K562 (cell line): ENCODE measurements at regions not wholly inside any gene's neighbourhood (a gene's known extent, or its start where the extent isn't known, plus 50 kb on each side); places are given as distances from the start of the nearest gene placed in this dataset.
"Not testable (repeated sequence)": the region's sequence is repeated elsewhere in the genome, so short reads cannot be mapped to it uniquely, and the experiment has no call there.

Experiments used
- ATAC-seq: fragments of 200-7000 bp; cut with Tn5 transposase; 3 replicates; pipeline ENCODE4 v1.9.1; 2020; ENCODE audit warnings: moderate library complexity
- BruUV-seq: library from RNA; stranded (reverse); fragments of 400-500 nt; replicated peaks from 2 replicates; lab custom pipeline; 2021; lab: Mats Ljungman, UMichigan
- CTCF ChIA-PET: fragments of 300-600 bp; formaldehyde crosslinking; extraction: SDS; loops from one replicate; lab custom pipeline; 2021; ENCODE audit warnings: low intra/inter-chr PET ratio; lab: Yijun Ruan, JAX
- POLR2A ChIA-PET: fragments of 300-600, 350-650 bp; sonication (Branson Sonifier 250); formaldehyde crosslinking; extraction: SDS; loops from one replicate; lab custom pipeline; 2021; ENCODE audit warnings: antibody characterized with exemption, inconsistent platforms; lab: Yijun Ruan, JAX
- DNase-seq, 4 experiments: peaks; one replicate each; pipeline versions ENCODE4 v3.0.0 to v3.0.0-alpha.2; 2011 to 2018; ENCODE audit warnings: low spot score in 3 of 4, mixed read lengths in 3 of 4; ENCODE audit errors: extremely low read depth in 1 of 4
- FAIRE-seq: peaks from 2 replicates; lab custom pipeline; 2011; peaks lifted over from hg19 to GRCh38; lab: Jason Lieb, UNC
- H2AFZ ChIP-seq: 2 replicates; pipeline ENCODE4 v1.6.0; 2011; ENCODE audit warnings: low read depth, low read length, control low read depth, inconsistent platforms
- H3K27ac ChIP-seq: fragments of 200-600 bp; 3 replicates; pipeline ENCODE4 v1.8.0; 2011; ENCODE audit warnings: low read depth, mild to moderate bottlenecking, control low read depth, inconsistent platforms, low read length, moderate library complexity, mixed read lengths; ENCODE audit errors: extremely low read depth
- H3K27me3 ChIP-seq, 2 experiments: fragments of 300-600 bp in 1 of 2; 2 replicates in 1 of 2; 3 replicates in 1 of 2; pipeline versions ENCODE4 v1.6.0 to v1.8.0; 2011; ENCODE audit warnings: inconsistent platforms in 2 of 2, low read length in 2 of 2, mild to moderate bottlenecking in 1 of 2, mixed read lengths in 1 of 2, moderate library complexity in 1 of 2; ENCODE audit not compliant: control insufficient read depth in 2 of 2, insufficient read depth in 2 of 2
- H3K36me3 ChIP-seq: fragments of 300-600 bp; 3 replicates; pipeline ENCODE4 v1.8.0; 2011; ENCODE audit warnings: mild to moderate bottlenecking, low read length, inconsistent platforms; ENCODE audit not compliant: control insufficient read depth, insufficient read depth
- H3K4me1 ChIP-seq, 2 experiments: fragments of 200-600 bp in 1 of 2; replicated peaks in 1 of 2; 2 replicates in 1 of 2; 3 replicates in 1 of 2; pipeline versions ENCODE4 v1.5.1 to v1.8.0; 2011; ENCODE audit warnings: inconsistent platforms in 2 of 2, low read length in 2 of 2, mild to moderate bottlenecking in 1 of 2, mixed read lengths in 1 of 2, moderate library complexity in 1 of 2; ENCODE audit not compliant: control insufficient read depth in 2 of 2, insufficient read depth in 2 of 2
- H3K4me2 ChIP-seq: 2 replicates; pipeline ENCODE4 v1.6.1; 2011; ENCODE audit warnings: low read length, control low read depth, inconsistent platforms, mixed read lengths; ENCODE audit not compliant: insufficient read depth
- H3K4me3 ChIP-seq: fragments of 200-600 bp; sonication (generic), shearing (Covaris generic); 2 replicates; pipeline ENCODE4 v1.5.1; 2016; ENCODE audit warnings: control low read depth, inconsistent platforms
- H3K79me2 ChIP-seq: fragments of 200-600 bp; 3 replicates; pipeline ENCODE4 v1.8.0; 2011; ENCODE audit warnings: low read length, inconsistent platforms; ENCODE audit not compliant: control insufficient read depth, insufficient read depth
- H3K9ac ChIP-seq, 2 experiments: 2 replicates each; pipeline versions ENCODE4 v1.6.0 to v1.6.1; 2011; ENCODE audit warnings: low read depth in 2 of 2, low read length in 2 of 2, control low read depth in 1 of 2, inconsistent platforms in 1 of 2, mild to moderate bottlenecking in 1 of 2, mixed read lengths in 1 of 2; ENCODE audit not compliant: insufficient read depth in 1 of 2
- H3K9me1 ChIP-seq: one replicate; pipeline ENCODE4 v1.6.0; 2011; ENCODE audit warnings: inconsistent platforms, mild to moderate bottlenecking, low read length, moderate library complexity; ENCODE audit not compliant: control insufficient read depth, insufficient read depth
- H3K9me3 ChIP-seq: replicated peaks from 2 replicates; pipeline ENCODE4 v1.5.1; 2011; ENCODE audit warnings: low read depth, low read length, inconsistent platforms; ENCODE audit not compliant: control insufficient read depth, insufficient read depth
- H4K20me1 ChIP-seq: replicated peaks from 2 replicates; pipeline ENCODE4 v1.6.1; 2011; ENCODE audit warnings: low read length, inconsistent platforms, mixed read lengths; ENCODE audit not compliant: control insufficient read depth, insufficient read depth
- BHLHE40 ChIP-seq: IDR thresholded peaks from 2 replicates; pipeline ENCODE4 v1.6.1; 2011; ENCODE audit warnings: low read length, improper control_type of control experiment
- CBX3 ChIP-seq, 2 experiments: IDR thresholded peaks; 1 replicate in 1 of 2; 2 replicates in 1 of 2; pipeline ENCODE4 v1.6.1; 2012; ENCODE audit warnings: inconsistent platforms in 2 of 2, low read length in 2 of 2, borderline replicate concordance in 1 of 2, control low read depth in 1 of 2
- CTBP1 ChIP-seq: fragments of 450-650 bp; IDR thresholded peaks from 2 replicates; pipeline ENCODE4 v1.6.1; 2016; ENCODE audit warnings: borderline replicate concordance
- CXXC5 ChIP-seq: fragments of 250-450 bp; sonication (Bioruptor Pico); IDR thresholded peaks from 2 replicates; pipeline ENCODE4 v1.8.0; 2022; ENCODE audit warnings: inconsistent platforms, mild to moderate bottlenecking, moderate library complexity
- GTF3C2 ChIP-seq: IDR thresholded peaks from 3 replicates; pipeline ENCODE4 v1.6.1; 2011; ENCODE audit warnings: borderline replicate concordance, mild to moderate bottlenecking, moderate library complexity; ENCODE audit not compliant: insufficient read length; ENCODE audit errors: extremely low read depth
- L3MBTL2 ChIP-seq: fragments of 450-650 bp; IDR thresholded peaks from 2 replicates; pipeline ENCODE4 v1.6.1; 2016; ENCODE audit warnings: mild to moderate bottlenecking, moderate library complexity
- TRIM24 ChIP-seq, 2 experiments: fragments of 450-650 bp; IDR thresholded peaks; 2 replicates each; pipeline ENCODE4 v1.6.1; 2016
- WGBS: fragments of 100-300 bp; shearing (Covaris generic); methylation state at CpG from one replicate; pipeline ENCODE4 v1.1.6; 2016; ENCODE audit warnings: low coverage, mixed read lengths; ENCODE audit not compliant: insufficient coverage; ENCODE audit errors: missing lambda C conversion rate; 5-methylcytosine and 5-hydroxymethylcytosine counted together
- in situ Hi-C: fragments of 300-500 bp; cut with MboI; formaldehyde crosslinking; loops from 4 replicates; pipeline ENCODE4 v1.15.0; 2018; ENCODE audit warnings: inconsistent platforms, mixed read lengths
- intact Hi-C: fragments of 100-400 bp; cut with micrococcal nuclease; formaldehyde crosslinking; loops from 2 replicates; pipeline ENCODE4 v1.14.2; 2022

GRCh38 chr4:99733455-99733854 lies 75.8 kb upstream of the C4orf54 start:
- BruUV-seq, H3K9me1 ChIP-seq, H3K36me3 ChIP-seq, ATAC-seq, DNase-seq, H3K4me2 ChIP-seq, intact Hi-C loops, H3K9ac ChIP-seq, H3K27me3 ChIP-seq, H2AFZ ChIP-seq, in situ Hi-C loops, FAIRE-seq, CTCF ChIA-PET, H3K4me1 ChIP-seq, H3K79me2 ChIP-seq, POLR2A ChIA-PET, H3K27ac ChIP-seq, H3K9me3 ChIP-seq, H3K4me3 ChIP-seq, H4K20me1 ChIP-seq: not testable (repeated sequence)
- peak; percentile 51; the same call in 1 of the 2 replicates for TF ChIP-seq BHLHE40
- TF ChIP-seq CBX3 (IDR thresholded peaks at IDR 0.05; ENCODE audit: borderline replicate concordance in 1 of 2, low read length in 2 of 2): 0 out of 3 replicates have a peak, but pooled peaks of 1 of the 2 experiments have one; percentile 23
- peak; percentile 30; the same call in 1 of the 2 replicates for TF ChIP-seq L3MBTL2
- TF ChIP-seq CXXC5 (CRISPR knock-in tag): peak; percentile 16; the same call in 1 of the 2 replicates
- TF ChIP-seq TRIM24 (IDR thresholded peaks at IDR 0.05): peak in 1 of 2 experiments; percentile 51; a peak in 1 of 4 replicates
- 13% methylated on average over 4 of the region's 4 CpGs for WGBS

- no peak overlapping the region for H2AFZ ChIP-seq
- no peak for FAIRE-seq
- ChIA-PET POLR2A (no interaction called here), CTCF (no interaction called here)
- TF ChIP-seq CTBP1: no peak
- TF ChIP-seq GTF3C2: no peak
- WGBS: 50% methylated on average over 1 of the region's 1 CpG
- no TSS peak for BruUV-seq
- H3K27ac ChIP-seq: no peak overlapping the region
- H3K27me3 ChIP-seq: no peaks in the 10 kb centered on the region
- no peak overlapping the region for H3K4me2 ChIP-seq
- ATAC-seq: no peak
- peaks cover 0 to 2% of the 10 kb centered on the region in 2 experiments; a peak in 3 of 5 replicates for H3K4me1 ChIP-seq
- no peaks in the 10 kb centered on the region for H3K9me3 ChIP-seq
- H3K36me3 ChIP-seq: no peaks in the 10 kb centered on the region
- no peaks in the 10 kb centered on the region for H3K79me2 ChIP-seq
- no peak overlapping the region for H3K4me3 ChIP-seq
- intact Hi-C loops: no loop called here
- no peak for DNase-seq
- no peak overlapping the region for H3K9ac ChIP-seq
- no peaks in the 10 kb centered on the region for H3K9me1 ChIP-seq
- no peaks in the 10 kb centered on the region for H4K20me1 ChIP-seq
- in situ Hi-C loops: no loop called here
Measured at GRCh38 chr4:99729186-99729585, 71.6 kb upstream of the C4orf54 start.
